Prostate gland (tissue), 2 donors: ENCODE measurements at regions not wholly inside any gene's neighbourhood (a gene's known extent, or its start where the extent isn't known, plus 50 kb on each side); places are given as distances from the start of the nearest gene placed in this dataset.

Experiments
- DNase-seq: peaks from one replicate; pipeline ENCODE4 v3.0.0-alpha.2; 2019; ENCODE audit warnings: low spot score
- H3K27ac ChIP-seq, 2 donors: fragments of 200-600 bp; sonication (generic); 2 replicates each; pipeline ENCODE4 v1.5.1; 2017 to 2019
- H3K27me3 ChIP-seq: fragments of 200-600 bp; sonication (generic); replicated peaks from 2 replicates; pipeline ENCODE4 v1.5.1; 2019; ENCODE audit not compliant: insufficient read depth
- H3K36me3 ChIP-seq, 2 donors: fragments of 200-600 bp; sonication (generic); 1 replicate in 1 of 2; 2 replicates in 1 of 2; pipeline versions ENCODE4 v1.5.1 to v1.8.1; 2017 to 2019
- H3K4me1 ChIP-seq: fragments of 200-600 bp; sonication (generic); replicated peaks from 2 replicates; pipeline ENCODE4 v1.5.1; 2019
- H3K4me3 ChIP-seq, 2 donors: fragments of 200-600 bp; sonication (generic); 2 replicates each; pipeline ENCODE4 v1.5.1; 2017 to 2019
- H3K9me3 ChIP-seq: fragments of 200-600 bp; sonication (generic); 2 replicates; pipeline ENCODE4 v1.5.1; 2017
- CTCF ChIP-seq, 4 experiments: fragments of 200-600 bp in 2 of 4; fragments of 450-650 bp in 2 of 4; sonication (generic) in 2 of 4; IDR thresholded peaks; 1 replicate in 3 of 4; 2 replicates in 1 of 4; pipeline ENCODE4 v1.5.1; 2016 to 2019; ENCODE audit warnings: antibody characterized with exemption in 4 of 4, mild to moderate bottlenecking in 2 of 4, moderate library complexity in 2 of 4
- POLR2A ChIP-seq: fragments of 450-650 bp; IDR thresholded peaks from one replicate; pipeline ENCODE4 v1.6.1; 2016; ENCODE audit warnings: antibody characterized with exemption, mild to moderate bottlenecking
- POLR2AphosphoS5 ChIP-seq: sonication (generic); formaldehyde crosslinking; IDR thresholded peaks from one replicate; pipeline ENCODE4 v1.6.1; 2017; ENCODE audit warnings: antibody characterized with exemption
- WGBS: methylation state at CpG from one replicate; pipeline ENCODE4 v1.1.5; 2018; 5-methylcytosine and 5-hydroxymethylcytosine counted together
- intact Hi-C: fragments of 100-400 bp; cut with DNase I; formaldehyde crosslinking; loops from one replicate; pipeline ENCODE4 v1.14.2; 2022

DNA sequence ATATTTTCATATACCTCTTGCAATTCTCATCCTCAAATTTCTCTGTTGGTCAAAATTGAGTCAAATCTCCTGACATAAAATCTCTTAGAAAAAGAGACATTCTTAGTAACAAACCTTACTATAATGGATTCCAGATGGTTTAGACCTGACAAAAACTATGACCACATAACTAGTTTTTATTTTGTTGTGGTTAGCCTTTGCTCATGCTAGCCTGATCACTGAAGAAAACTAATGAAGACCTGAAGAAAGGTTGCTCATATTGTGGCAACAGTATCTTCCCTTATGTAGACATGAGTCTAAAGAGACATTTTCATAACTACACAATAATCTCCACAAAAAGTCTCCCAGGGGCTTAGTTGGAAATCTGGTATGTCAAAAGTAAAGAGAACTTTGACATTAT, 274.1 kb upstream of the TMEM161B start:
- TF ChIP-seq POLR2A (no peak), CTCF (IDR thresholded peaks at IDR 0.05) (no peak), POLR2AphosphoS5 (no peak)
- H3K4me1 ChIP-seq, result no peaks in the 10 kb centered on the region

GRCh38 chr5:88540471-88541115, 271.9 kb upstream of the TMEM161B start:
- no peak for DNase-seq
- no peaks in the 10 kb centered on the region for H3K27me3 ChIP-seq
- no peaks in the 10 kb centered on the region for H3K36me3 ChIP-seq
- no peak for TF ChIP-seq CTCF (IDR thresholded peaks at IDR 0.05)
- no peak for TF ChIP-seq POLR2AphosphoS5
- no peak for TF ChIP-seq POLR2A
- H3K9me3 ChIP-seq, result no peaks in the 10 kb centered on the region
- intact Hi-C loops, result no loop called here
- 62% methylated on average over 6 of the region's 6 CpGs for WGBS
- H3K4me1 ChIP-seq, result no peaks in the 10 kb centered on the region
- H3K4me3 ChIP-seq, result no peak overlapping the region
- no peak overlapping the region for H3K27ac ChIP-seq

More for the DNA sequence above, 274.1 kb upstream of the TMEM161B start:
- Histone ChIP-seq H3K4me3 (no peak overlapping the region), H3K9me3 (no peaks in the 10 kb centered on the region), H3K27ac (no peak overlapping the region), H3K36me3 (no peaks in the 10 kb centered on the region), H3K27me3 (no peaks in the 10 kb centered on the region)
- no peak for DNase-seq
- intact Hi-C loops, result no loop called here

DNA sequence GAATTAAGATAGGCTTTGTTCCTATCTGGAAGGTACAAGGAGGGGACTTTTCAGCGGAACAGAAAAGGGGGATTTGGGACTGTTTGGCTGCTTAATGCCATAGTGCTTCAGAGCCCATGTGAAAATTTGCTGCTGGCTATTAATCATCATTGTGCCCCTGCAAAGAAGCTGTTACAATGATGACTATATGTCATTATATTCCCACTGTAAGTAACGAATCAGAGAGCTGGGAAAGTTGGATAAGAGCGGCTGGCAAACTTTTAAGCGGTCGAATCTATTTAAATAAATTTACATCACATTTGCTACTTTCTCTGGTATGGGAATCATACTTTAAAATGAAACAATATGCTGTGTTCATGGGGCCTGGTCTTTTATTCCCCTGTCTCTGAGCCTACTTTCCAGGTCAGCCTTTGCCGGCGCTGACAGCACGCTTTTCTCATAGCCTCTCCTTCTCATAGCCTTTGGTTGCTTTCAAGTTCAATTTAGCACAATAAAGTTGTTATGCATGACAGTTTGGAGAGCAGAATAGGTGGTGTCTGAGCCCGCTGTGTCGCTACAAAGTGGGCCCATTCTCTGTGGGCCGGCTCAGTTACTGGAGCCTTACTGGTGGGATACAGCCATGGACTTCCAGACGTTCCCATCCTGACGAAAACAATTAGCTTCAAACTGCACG, 271.2 kb upstream of the TMEM161B start:
- no peak for DNase-seq
- H3K4me3 ChIP-seq, result no peak overlapping the region
- no peak for TF ChIP-seq POLR2A
- TF ChIP-seq POLR2AphosphoS5, result no peak
- TF ChIP-seq CTCF (IDR thresholded peaks at IDR 0.05), result no peak
- no peaks in the 10 kb centered on the region for H3K9me3 ChIP-seq
- intact Hi-C loops, result no loop called here
- H3K27me3 ChIP-seq, result no peaks in the 10 kb centered on the region
- H3K27ac ChIP-seq, result no peak overlapping the region
- WGBS, result 51% methylated on average over 14 of the region's 14 CpGs
- no peaks in the 10 kb centered on the region for H3K4me1 ChIP-seq
- no peaks in the 10 kb centered on the region for H3K36me3 ChIP-seq

DNA sequence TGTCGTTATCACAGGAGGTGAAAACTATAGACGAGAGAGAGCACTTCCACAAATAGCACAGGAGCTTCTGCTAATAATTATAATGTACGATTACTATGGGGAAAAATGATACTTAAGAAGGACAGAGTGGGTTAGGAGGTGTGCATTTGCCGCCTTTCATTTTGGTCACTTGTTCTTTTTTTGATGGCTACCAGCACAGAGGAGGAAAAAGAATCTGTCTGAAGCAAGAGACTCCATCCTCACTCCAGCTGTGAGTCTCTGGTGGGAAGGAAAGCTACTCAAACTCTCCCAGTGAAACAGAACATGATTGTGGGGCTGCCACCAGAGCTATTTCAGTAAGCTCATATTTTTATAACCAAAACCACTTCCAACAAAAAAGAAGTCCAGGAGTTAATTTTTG, 270.4 kb upstream of the TMEM161B start:
- 83% methylated on average over 4 of the region's 4 CpGs for WGBS
- Histone ChIP-seq H3K9me3 (no peaks in the 10 kb centered on the region), H3K36me3 (no peaks in the 10 kb centered on the region), H3K27ac (no peak overlapping the region), H3K4me1 (no peaks in the 10 kb centered on the region), H3K4me3 (no peak overlapping the region), H3K27me3 (no peaks in the 10 kb centered on the region)
- DNase-seq, result no peak
- TF ChIP-seq CTCF (IDR thresholded peaks at IDR 0.05) (no peak), POLR2A (no peak), POLR2AphosphoS5 (no peak)
- intact Hi-C loops, result no loop called here

DNA sequence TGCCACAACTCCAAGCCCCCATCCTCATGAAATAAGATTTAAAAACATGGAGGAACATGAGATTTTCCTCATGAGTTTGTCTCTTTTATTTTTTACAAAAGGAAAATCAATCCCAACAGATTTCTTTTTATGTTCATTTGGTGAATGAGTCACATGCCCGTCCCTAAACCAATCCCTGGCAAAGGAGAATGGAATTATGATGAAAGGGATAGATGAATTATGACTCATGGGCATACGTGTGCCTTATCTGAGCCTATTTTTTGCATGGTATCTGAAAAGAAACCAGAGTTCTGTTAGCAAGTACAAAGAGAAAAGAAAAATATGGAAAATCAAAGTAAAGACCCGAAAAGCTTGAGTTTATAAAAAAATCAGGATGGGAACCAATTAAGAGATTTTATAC, 267.5 kb upstream of the TMEM161B start:
- H3K27ac ChIP-seq, result no peak overlapping the region
- intact Hi-C loops, result no loop called here
- H3K36me3 ChIP-seq, result no peaks in the 10 kb centered on the region
- TF ChIP-seq POLR2A (no peak), CTCF (IDR thresholded peaks at IDR 0.05) (no peak), POLR2AphosphoS5 (no peak)
- no peak overlapping the region for H3K4me3 ChIP-seq
- DNase-seq, result no peak
- H3K9me3 ChIP-seq, result no peaks in the 10 kb centered on the region
- no peaks in the 10 kb centered on the region for H3K4me1 ChIP-seq
- WGBS, result 75% methylated on average over 3 of the region's 3 CpGs
- no peaks in the 10 kb centered on the region for H3K27me3 ChIP-seq
